Posterior vena cava (tissue), 2 donors: ENCODE measurements at regions not wholly inside any gene's neighbourhood (a gene's known extent, or its start where the extent isn't known, plus 50 kb on each side); places are given as distances from the start of the nearest gene placed in this dataset.

Source experiments
- DNase-seq: peaks from one replicate; pipeline ENCODE4 v3.0.0-alpha.2; 2020; ENCODE audit warnings: low spot score
- intact Hi-C, 2 donors: fragments of 100-400 bp; cut with DNase I; formaldehyde crosslinking; loops; one replicate each; pipeline versions ENCODE4 v1.14.1 to v1.14.2; 2022 to 2023
- donor health status: DM: yes; HTN: yes; CAD: no.
- donor health status: DM: yes; HTN: yes; CAD: no.

- no peak for DNase-seq
- intact Hi-C loops = no loop called here
These were observed 117.7 kb downstream of the PTPRS start for GRCh38 chr19:5222821-5223321.

GRCh38 chr19:5222178-5222577 lies 118.4 kb downstream of the PTPRS start:
- DNase-seq = no peak
- intact Hi-C loops = no loop called here

GRCh38 chr19:5220866-5221265 lies 119.7 kb downstream of the PTPRS start:
- intact Hi-C loops = no loop called here
- DNase-seq = no peak

- intact Hi-C loops = no loop called here
- no peak for DNase-seq
These were observed 120.3 kb downstream of the PTPRS start for GRCh38 chr19:5220361-5220760.

- intact Hi-C loops = no loop called here
- no peak for DNase-seq
These were observed 120.9 kb downstream of the PTPRS start for GRCh38 chr19:5219551-5220304.

- intact Hi-C loops = no loop called here
- no peak for DNase-seq
These were observed 121.6 kb downstream of the PTPRS start for GRCh38 chr19:5218963-5219530.

- DNase-seq = no peak
- intact Hi-C loops = no loop called here
These were observed 122.3 kb downstream of the PTPRS start for GRCh38 chr19:5218255-5218855.

GRCh38 chr19:5217171-5217570 lies 123.4 kb downstream of the PTPRS start:
- intact Hi-C loops = no loop called here
- no peak for DNase-seq

- intact Hi-C loops = no loop called here
These were observed 124.3 kb downstream of the PTPRS start for GRCh38 chr19:5216141-5216847.

GRCh38 chr19:5215431-5215830 lies 125.2 kb downstream of the PTPRS start:
- intact Hi-C loops = no loop called here

More at GRCh38 chr19:5216141-5216847, 124.3 kb downstream of the PTPRS start:
- DNase-seq = no peak

GRCh38 chr19:5214902-5215301 lies 125.7 kb downstream of the PTPRS start:
- intact Hi-C loops = no loop called here
- no peak for DNase-seq

More at GRCh38 chr19:5215431-5215830, 125.2 kb downstream of the PTPRS start:
- DNase-seq = no peak

- no peak for DNase-seq
- intact Hi-C loops = no loop called here
These were observed 126.2 kb downstream of the PTPRS start for GRCh38 chr19:5214371-5214770.

GRCh38 chr19:5213667-5214066 lies 126.9 kb downstream of the PTPRS start:
- no peak for DNase-seq
- intact Hi-C loops = no loop called here

- no peak for DNase-seq
- intact Hi-C loops = no loop called here
These were observed 128.5 kb downstream of the PTPRS start for GRCh38 chr19:5212101-5212500.

- intact Hi-C loops = no loop called here
- DNase-seq = no peak
These were observed 129.3 kb downstream of the PTPRS start for GRCh38 chr19:5211217-5211822.

- no peak for DNase-seq
- intact Hi-C loops = no loop called here
These were observed 130.1 kb downstream of the PTPRS start for GRCh38 chr19:5210556-5210955.

GRCh38 chr19:5207806-5208205 lies 132.8 kb downstream of the PTPRS start:
- DNase-seq = no peak
- intact Hi-C loops = no loop called here

GRCh38 chr19:5206751-5207075 lies 133.9 kb downstream of the PTPRS start:
- DNase-seq = no peak
- intact Hi-C loops = no loop called here

- intact Hi-C loops = no loop called here
- DNase-seq = no peak
These were observed 134.5 kb downstream of the PTPRS start for GRCh38 chr19:5205937-5206750.
